Pons (tissue), 1 donor: ENCODE measurements at regions not wholly inside any gene's neighbourhood (a gene's known extent, or its start where the extent isn't known, plus 50 kb on each side); places are given as distances from the start of the nearest gene placed in this dataset.
"Not testable (repeated sequence)": the region's sequence is repeated elsewhere in the genome, so short reads cannot be mapped to it uniquely, and the experiment has no call there.

ENCODE experiments used
- DNase-seq: peaks from one replicate; pipeline ENCODE4 v3.0.0-alpha.2; 2016; ENCODE audit warnings: low spot score

DNA sequence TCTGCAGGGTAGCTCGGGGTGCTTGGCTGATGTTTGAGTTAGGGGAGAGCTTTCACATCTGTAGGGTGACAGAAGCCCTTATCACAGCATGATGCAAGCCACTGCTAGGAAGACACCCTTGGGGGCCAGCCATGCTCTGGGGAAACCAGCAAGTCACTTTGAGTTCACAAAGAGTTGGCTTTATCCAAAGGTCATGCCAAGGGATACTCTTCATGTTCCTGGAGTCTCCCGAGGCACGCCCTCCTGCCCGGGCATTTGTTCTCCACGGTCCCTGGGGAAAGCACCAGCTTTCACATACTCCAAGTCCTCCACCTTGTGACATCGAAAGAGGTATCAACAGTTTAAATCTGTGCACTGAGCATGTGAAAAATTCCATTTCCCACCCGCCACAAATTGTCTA, 227.7 kb downstream of the VAPA start:
- DNase-seq, result no peak

DNA sequence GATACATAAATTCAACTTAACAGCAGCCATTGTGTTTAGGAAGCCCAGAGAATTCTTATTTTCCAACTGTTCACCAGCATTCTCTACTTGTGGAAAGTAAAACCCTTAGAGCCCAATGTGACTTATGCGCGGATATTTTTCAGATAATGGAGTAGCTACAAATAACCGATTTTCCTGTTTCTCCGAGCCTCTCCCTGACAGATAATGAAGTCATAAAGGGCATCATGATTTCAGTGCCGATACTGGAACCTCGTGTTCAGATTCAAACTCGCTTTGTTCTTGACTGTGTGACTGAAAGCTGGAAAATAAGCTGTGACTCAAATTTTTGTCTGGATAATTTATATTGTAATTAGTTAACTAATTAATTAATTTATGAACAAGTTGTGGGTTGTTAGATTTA, 228.2 kb downstream of the VAPA start:
- no peak for DNase-seq

DNA sequence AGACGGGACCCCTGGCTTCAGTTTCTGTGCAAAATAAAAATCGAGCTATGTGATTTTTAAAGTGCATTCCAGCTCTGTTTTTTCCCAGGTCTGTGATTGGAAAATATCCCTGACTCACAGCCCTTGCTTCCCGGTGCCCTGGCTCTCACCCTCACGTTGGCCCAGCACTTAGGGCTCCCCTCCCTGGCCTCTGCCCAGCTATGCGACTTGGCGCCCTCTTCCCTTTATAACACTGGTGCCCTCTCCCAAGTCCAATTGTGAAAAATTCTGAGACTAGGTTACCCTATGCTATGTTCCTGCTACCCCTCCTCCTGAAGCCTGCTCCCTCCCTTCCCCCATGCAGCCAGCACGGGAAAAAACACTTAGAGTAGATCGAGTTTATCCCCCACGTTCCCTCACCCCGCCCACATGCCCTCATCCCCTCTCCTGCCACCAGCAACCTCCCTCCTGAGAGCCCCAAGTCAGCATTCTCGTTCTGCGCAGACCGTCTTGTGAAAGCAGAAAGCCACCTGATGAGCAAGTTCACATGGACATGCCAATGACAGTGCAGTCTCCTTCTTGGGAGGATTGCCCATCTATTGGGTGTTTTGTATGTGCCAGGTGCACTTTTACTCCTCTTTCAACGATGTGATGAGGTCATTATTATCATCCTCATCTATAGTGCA, 228.8 kb downstream of the VAPA start:
- no peak for DNase-seq

DNA sequence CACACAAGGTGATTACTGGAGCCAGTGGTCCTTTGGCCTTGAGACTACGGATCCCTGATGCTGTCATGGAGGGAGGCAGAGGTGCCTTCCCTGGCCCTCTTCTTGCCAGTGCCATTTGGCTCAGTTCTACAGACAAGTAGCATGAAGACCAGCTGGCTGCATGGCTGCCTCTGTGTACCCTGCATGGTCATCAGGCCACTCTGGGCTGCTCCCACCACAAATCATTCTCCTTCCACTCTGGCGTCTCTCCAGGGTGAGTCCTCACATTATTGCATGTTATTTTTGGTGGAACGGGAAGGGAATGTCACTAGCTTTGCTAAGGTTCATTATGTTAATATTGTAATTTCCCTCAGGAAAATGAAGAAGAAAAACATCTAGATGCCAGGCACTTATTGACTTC, 229.8 kb downstream of the VAPA start:
- DNase-seq, result no peak

DNA sequence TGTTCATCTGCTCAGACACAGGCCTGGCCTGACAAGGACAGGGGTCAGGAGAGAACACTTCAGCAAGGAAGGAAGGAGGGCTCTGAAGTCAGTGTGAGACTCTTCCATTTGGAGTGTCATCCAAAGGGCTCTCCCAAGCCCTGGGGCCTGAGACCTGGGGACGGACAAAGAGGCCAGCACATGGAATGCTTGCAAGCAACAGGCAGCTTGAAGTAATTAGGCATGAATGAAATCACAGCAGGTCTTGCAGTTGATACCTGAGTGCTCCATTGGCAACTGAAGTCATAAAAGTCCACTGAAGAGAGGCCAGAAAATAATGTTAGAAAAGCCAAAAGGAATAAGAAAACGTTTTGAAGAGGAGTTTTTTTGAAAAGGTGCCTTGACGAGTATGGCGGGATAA, 231.7 kb downstream of the VAPA start:
- no peak for DNase-seq

DNA sequence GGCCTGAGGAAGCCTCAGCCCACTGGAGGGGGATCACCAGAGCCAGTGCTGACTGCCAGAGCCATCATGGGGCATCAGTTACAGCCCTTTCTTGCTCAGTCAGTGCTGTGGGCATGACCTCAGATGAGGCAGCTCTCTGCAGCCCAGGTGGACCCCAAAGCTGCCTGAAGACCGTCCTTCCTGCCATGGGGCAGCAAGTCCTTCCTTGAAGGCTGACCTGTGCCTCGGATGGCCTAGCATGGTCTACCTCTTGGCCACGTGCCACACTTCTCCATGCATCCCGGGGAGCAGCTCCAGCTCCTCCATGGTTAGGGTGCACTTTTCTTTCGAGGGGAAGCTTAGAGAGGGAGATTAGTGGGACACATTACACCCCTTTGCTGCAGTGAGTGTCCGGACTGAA, 233.4 kb downstream of the VAPA start:
- DNase-seq, result no peak

DNA sequence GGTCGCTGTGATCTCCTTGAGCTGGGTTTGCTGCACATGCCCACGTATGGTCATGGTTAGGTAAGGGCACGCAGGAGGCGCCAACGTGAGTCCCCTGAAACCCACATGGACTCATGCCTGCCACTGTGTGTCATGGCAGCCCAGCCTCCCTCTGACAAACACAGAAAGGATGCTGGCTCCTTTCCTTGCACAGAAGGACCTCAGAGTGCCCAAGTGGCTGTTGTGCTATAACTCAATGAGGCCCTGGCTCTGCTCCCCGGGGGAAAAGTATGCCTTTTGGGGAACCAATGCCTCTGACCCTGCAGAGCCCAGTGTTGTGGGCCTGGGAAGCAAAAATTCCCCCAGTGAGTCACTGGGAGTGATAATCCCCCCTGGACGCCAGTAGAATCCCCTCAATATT, 233.9 kb downstream of the VAPA start:
- no peak for DNase-seq

DNA sequence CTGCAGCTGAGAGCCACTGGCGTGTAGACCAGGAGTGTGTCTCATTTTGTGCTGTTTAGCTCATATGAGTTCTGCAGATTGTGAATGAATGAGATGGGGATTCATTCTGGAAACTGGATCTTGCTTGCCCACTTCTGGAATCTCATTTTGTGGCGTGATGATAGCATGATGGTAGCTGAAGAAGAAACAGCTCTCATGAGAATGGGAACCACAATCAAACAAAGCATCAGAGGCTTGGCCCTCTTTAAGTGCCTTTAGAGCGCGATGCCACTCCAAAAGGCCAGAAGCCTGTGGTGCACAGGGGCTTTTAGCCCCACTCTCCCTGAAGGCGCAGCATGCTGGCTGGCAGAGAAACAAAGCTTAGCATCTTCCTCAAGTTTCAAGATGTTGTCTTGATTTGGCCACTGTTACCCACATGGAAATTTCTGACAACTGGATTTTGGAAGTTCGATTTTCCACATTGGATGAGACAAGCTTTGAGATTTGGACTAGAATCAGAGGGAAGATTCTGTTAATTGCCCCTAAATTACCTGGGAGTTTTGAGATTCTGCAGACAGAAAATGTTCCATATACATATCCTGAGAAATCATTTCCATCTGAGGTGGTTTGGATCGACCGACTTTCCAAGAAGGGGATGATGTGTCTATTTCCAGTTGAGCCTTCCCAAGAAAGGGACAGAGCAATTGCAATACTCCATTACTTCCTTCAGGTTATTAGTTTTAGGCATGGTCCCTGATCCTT, 234.5 kb downstream of the VAPA start:
- DNase-seq, result no peak

DNA sequence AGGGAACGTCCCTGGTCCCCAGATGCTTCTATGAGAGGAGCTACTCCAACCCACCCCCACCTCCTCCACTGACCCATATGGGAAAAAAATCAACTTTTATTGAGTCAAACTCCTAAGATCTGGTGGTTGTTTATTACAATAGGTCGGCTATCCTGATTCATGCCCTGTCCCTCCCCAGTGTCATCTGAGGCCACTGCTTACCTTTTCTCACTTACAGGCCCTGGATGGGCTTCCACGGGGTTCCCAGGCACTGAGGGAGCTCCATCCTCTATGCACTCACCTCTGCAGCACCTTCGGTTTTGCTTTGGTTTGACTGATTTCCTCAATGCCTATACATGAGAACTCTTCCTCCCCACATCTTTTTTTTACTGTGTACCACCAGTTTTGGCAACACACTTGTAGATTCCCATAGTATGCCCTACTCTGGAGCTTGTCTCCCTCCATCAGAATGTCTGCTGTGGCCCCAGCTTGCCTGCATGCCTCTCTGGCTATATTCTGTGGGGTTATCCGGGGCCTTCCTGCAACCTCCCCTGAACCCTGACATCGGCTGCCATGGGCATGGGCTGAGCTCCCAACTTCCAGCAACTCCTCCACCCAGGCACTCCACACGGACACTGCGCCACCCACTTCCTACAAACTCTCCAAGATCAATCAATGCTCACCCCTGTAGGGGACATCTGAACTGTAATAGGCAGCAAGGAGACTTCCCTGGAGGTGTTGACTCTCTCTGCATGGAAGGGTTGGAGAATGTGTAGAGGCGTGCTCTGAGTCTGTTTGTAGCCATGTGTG, 236.1 kb downstream of the VAPA start:
- DNase-seq, result no peak

DNA sequence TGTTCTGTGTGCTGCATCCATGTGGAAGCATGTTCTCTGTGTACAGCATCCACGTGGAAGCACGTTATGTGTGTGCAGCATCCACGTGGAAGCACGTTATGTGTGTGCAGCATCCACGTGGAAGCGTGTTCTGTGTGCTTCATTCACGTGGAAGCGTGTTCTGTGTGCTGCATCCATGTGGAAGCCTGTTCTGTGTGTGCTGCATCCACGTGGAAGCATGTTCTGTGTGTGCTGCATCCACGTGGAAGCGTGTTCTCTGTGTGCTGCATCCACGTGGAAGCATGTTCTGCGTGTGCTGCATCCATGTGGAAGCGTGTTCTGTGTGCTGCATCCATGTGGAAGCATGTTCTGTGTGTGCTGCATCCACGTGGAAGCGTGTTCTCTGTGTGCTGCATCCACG, 236.8 kb downstream of the VAPA start:
- DNase-seq, result not testable (repeated sequence)

DNA sequence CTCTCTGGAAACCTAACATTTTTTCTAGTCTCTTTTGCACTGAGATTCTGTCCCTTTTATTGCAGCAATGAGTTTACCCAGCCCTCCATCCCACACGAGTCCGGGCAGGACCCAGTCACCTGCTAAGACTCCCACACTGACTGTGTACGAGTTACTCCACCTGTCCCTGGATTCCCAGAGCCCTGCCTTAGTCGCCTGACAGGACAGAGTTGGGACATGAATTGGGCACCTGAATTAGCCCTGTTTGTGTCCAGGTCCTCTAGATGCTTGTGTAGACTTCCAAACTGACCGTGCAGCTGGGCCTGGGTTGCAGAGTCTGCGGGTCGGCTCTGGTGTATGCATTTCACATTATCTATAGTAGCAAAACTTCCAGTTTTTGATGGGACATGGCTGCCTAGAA, 238.7 kb downstream of the VAPA start:
- DNase-seq, result no peak

DNA sequence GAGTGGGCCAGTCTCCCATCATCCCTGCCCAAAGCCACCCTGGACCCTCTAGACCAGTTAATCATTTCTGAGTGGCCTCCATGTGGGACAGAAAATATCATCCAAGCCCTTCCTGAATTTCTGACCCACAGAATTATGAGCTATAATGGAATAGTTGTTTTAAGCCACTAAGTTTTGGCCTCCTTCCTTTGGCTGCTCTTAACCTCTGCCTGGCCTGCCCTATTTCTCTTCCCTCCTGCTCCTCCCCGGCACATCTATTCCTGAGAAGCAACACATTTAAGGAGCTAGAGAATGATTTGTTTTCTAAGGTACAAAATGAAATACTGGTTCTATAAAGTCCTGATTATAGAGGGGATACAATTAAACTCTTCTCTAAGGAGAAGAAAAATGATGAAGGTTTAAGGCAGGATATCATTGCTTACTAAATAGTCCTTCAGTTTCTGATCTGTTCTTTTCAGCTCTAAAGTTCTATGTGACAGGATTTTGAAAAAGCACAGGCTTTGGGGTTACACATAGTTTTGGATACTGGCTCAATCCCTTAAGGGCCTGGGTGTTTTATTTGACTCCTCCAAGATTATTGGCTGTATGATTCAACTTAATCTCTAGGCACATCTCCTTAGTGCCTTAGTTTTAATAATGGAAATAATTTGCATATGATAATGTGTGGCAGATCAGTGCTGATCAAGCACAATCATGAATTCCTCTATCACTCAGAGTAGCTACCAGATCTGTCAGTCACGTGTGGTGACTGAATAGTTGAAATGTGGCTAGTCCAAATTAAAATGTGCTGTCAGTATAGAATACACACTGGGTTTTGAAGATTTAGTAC, 240.3 kb downstream of the VAPA start:
- DNase-seq, result no peak

DNA sequence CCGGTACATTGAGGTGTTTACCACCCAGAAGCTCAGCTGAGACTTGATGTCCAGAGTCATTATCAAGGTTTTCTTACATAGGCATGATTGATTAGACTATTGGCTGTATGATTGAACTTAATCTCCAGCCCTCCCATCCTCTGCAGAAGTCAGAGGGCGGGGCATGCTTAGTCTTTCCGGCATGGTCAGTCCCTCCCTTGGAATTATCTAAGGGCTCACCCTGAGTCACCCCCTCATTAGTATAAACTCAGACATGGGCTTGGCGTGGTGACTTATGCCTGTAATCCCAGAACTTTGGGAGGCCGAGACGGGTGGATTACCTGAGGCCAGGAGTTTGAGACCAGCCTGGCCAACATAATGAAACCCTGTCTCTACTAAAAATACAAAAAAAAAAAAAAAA, 243.9 kb downstream of the VAPA start:
- no peak for DNase-seq

DNA sequence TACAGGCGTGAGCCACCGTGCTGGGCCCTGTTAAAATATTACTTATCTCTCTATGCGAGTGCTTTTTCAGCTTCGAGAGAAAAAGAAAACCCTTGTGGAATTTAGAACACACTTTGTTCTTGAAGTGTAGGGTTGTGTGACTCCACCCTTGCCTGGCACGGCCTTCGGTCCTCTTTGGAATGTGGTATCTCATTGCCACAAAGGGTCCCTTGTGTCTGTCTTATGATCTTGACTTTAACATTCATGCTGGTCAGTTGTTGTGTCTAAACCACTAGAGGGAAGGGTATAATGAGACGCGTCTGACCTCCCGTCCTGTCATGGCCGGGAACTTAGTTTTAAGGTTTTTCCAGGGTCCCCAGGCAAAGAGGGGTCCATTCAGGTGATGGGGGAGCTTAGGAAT, 246.4 kb downstream of the VAPA start:
- no peak for DNase-seq

DNA sequence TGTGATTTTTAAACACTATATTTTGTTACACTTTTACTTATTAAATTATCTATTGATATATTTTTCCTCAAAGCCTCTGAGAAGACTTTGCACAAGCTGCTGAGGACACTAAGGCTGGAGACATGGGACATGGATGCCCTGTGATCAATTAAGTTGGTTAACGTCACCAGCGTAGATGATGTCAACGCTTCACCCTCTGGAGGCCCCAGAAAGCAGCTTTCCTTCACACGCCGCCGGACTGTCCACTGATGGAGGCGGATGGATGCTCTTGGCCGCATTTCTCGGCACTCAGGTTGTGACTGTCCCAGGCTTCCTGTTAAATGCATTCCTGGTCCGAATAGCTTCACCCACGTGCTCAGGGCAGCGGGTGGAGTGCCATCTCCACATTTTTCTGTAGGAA, 247.5 kb downstream of the VAPA start:
- no peak for DNase-seq

DNA sequence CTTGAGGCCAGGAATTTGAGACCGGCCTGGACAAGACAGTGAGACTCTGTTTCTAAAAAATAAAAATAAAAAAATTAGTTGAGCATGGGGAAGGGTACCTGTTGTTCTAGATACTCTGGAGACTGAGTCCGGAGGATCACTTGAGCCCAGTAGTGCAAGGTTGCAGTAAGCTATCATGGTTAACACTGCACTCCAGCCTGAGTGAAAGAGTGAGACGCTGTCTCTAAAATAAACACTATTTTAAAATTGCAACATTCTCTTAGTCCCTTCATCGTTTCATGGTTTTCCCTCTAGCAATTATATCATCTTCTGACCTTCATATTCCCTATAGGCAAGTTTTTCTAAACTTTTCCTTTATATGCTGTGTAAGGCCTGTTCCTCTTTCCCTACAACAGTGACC, 248.5 kb downstream of the VAPA start:
- DNase-seq, result no peak

DNA sequence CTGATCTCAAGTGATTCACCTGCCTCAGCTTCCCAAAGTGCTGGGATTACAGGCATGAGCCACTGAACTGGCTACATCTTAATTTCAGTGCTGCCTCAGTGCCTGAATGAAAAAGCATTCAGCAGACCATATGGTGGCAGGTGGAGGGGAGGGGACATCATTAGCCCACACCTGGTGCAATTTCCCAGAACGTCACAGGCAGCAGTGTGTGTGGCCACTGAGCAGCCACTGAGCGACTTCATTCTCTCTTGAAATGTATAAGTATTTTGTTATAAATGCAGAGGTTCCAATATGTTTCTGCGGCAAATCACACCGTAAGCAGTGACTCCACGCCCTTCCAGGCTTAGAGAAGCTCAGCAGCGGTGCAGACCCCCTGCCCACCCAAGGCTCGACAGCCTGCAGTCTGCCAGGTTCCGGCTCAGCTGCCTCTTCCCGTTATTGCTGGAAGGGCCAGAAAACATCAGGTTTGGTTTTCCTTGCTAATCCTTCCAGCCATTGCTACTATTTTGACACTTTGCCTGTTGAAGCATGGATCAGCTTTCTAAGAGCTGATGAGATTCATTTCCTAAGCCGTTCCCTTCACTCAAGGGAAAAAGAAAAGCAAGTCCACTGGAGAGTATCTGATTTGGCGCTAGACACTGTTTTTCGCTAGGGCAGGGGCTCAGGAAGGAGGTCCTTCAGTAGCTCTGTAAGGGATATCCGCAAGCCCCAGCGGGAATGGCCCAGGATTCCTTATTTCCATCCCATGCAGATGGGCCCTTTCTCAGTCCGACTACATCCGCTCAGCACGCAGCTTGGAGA, 250.7 kb downstream of the VAPA start:
- no peak for DNase-seq

DNA sequence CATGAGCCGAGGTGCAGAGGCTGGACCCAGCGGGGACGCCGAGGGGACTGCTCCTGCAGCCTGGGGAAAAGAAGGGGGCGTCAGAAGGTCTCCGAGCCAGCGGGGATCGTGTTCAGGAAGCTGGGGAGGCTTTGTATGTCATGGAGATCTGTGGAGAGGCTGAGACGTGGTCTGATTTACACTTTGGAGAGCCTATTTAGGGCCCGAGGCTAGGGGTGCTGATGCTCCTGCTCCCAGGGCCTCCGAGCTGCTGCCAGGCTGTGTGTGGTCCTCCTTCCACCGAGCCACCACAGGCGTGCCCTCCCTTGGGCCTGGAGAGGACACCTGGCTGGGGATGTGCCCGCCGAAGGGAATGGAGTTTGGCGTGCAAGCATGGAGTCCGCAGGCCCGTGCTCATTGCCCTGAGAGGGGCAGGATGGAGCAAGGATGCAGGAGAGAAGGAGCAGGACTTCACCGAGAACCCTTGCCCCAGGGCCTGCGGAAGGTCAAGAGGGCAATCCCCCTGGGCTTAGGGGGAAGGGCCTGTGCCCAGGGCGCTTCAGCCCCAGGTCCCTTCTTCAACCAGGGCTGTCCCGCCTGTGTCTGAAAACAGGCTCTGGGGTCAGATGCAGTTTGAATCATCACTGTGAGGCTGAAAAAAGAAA, 252.5 kb downstream of the VAPA start:
- DNase-seq, result no peak

DNA sequence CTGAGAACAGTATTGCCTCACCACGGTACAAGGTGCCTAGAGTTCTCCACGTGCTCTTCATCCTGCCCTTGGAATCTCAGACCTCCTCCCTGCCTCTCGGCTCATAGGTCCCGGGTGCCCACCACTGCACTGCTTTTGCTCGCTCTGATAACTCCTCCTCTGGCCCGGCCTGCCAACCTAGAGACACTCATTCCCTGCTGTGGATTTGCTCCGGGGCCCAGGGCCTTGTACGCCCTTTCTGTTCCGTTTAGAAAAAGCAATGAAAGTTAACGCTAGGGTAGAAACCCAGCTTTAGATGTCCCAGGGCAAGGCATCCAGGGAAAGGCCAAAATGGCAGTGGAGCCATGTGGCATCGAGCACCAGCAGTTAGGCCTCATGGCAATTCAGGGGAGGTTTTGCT, 253.9 kb downstream of the VAPA start:
- no peak for DNase-seq

DNA sequence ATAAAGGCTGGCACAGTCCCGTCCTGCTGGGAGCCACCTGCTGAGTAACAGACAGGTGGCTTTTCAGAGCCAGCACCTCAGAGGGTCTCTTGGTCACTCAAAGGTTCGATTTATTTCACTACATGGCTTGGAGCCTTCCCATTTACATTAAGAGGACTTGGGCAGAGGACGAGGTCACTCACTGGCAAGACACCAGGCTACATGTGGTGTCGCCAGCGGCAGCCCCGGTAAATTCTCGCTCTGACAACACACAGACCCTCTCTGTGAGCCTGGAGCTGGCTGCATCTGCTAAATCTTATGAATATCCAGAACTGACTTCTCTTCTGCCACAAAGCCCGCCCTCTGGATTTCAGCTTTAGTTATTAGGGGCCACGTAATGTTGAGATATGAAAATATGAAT, 254.7 kb downstream of the VAPA start:
- no peak for DNase-seq

DNA sequence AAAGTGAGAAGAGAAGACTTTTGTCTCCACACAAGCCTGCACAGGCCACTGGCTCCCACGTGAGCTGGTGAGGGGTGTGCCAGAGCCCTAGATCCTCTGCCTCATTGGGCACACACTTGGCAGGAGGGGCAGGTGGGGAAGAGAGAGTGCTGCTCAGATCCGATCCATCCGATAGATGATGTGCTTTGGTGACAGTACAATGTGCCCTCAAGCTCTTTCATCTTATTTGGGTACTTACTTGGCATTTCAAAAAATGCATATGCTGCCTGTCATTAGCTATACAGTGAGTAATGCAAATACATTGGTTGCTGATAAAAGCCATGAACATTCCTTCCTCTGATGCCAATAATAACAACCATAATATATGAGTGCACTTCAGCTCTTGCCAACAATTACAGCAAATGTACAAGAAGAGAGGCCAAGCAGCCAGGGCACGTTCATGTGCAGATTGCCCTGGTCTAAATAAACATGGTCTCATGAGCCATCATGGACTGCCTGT, 255.3 kb downstream of the VAPA start:
- no peak for DNase-seq
